ENCODE measurements at regions not wholly inside any gene's neighbourhood (a gene's known extent, or its start where the extent isn't known, plus 50 kb on each side); places are given as distances from the start of the nearest gene placed in this dataset.

DNA sequence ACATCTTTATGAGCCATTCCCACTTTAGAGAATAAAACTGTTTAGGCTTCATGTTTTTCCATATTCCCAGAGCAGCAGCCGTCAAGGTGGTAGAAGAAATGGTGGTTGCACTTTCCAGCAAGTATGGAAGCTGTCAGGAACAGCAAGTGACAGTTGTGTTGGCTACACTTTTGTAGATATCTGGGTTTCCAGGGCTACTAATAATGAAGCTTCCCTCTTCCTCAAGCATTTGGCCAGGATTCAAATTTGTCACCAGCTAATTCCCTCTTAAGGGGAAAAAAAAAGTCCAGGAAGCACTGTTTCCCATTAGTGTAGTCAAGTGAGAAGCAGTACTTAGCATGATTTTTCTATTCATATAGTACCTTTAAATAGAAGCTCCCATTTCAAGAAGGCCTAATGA, 252.8 kb downstream of the IGSF11 start:
- no peak for TF ChIP-seq POLR2A (IDR thresholded peaks at IDR 0.05)
- TF ChIP-seq, protein P1, sequence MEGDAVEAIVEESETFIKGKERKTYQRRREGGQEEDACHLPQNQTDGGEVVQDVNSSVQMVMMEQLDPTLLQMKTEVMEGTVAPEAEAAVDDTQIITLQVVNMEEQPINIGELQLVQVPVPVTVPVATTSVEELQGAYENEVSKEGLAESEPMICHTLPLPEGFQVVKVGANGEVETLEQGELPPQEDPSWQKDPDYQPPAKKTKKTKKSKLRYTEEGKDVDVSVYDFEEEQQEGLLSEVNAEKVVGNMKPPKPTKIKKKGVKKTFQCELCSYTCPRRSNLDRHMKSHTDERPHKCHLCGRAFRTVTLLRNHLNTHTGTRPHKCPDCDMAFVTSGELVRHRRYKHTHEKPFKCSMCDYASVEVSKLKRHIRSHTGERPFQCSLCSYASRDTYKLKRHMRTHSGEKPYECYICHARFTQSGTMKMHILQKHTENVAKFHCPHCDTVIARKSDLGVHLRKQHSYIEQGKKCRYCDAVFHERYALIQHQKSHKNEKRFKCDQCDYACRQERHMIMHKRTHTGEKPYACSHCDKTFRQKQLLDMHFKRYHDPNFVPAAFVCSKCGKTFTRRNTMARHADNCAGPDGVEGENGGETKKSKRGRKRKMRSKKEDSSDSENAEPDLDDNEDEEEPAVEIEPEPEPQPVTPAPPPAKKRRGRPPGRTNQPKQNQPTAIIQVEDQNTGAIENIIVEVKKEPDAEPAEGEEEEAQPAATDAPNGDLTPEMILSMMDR (IDR thresholded peaks at IDR 0.05): no peak
- no peak for TF ChIP-seq POLR2AphosphoS5 (IDR thresholded peaks at IDR 0.05)
- TF ChIP-seq EP300 (IDR thresholded peaks at IDR 0.05): no peak
- WGBS, 2 donors (ENCODE audit: low coverage in 1 of 2): 33% methylated on average over 1 of the region's 1 CpG
- no peak for ATAC-seq

GRCh38 chr3:118782755-118783202, 251.9 kb downstream of the IGSF11 start:
- WGBS, 2 donors (ENCODE audit: low coverage in 1 of 2): 33 to 50% methylated on average over 1 of the region's 2 CpGs
- ATAC-seq: no peak
- no peaks in the 10 kb centered on the region for H3K27me3 ChIP-seq
- no peak overlapping the region for H3K27ac ChIP-seq
- no peaks in the 10 kb centered on the region for H3K36me3 ChIP-seq
- no peaks in the 10 kb centered on the region for H3K4me1 ChIP-seq
- TF ChIP-seq, protein P1 (IDR thresholded peaks at IDR 0.05): no peak
- no peak for TF ChIP-seq EP300 (IDR thresholded peaks at IDR 0.05)
- TF ChIP-seq POLR2AphosphoS5 (IDR thresholded peaks at IDR 0.05): no peak
- no peak for TF ChIP-seq POLR2A (IDR thresholded peaks at IDR 0.05)
- no peaks in the 10 kb centered on the region for H3K9me3 ChIP-seq
- H3K4me3 ChIP-seq: no peak overlapping the region

More for the DNA sequence above, 252.8 kb downstream of the IGSF11 start:
- Histone ChIP-seq H3K36me3 (no peaks in the 10 kb centered on the region), H3K4me3 (no peak overlapping the region), H3K27me3 (no peaks in the 10 kb centered on the region), H3K27ac (no peak overlapping the region), H3K9me3 (no peaks in the 10 kb centered on the region), H3K4me1 (no peaks in the 10 kb centered on the region)

- Histone ChIP-seq H3K4me1 (no peaks in the 10 kb centered on the region), H3K4me3 (no peak overlapping the region), H3K27me3 (no peaks in the 10 kb centered on the region), H3K36me3 (no peaks in the 10 kb centered on the region), H3K27ac (no peak overlapping the region), H3K9me3 (no peaks in the 10 kb centered on the region)
- no peak for ATAC-seq
- TF ChIP-seq POLR2A (IDR thresholded peaks at IDR 0.05) (no peak), EP300 (IDR thresholded peaks at IDR 0.05) (no peak), POLR2AphosphoS5 (IDR thresholded peaks at IDR 0.05) (no peak)
- TF ChIP-seq, protein P1 (IDR thresholded peaks at IDR 0.05): no peak
These were observed 249.2 kb downstream of the IGSF11 start for GRCh38 chr3:118785415-118785814.

DNA sequence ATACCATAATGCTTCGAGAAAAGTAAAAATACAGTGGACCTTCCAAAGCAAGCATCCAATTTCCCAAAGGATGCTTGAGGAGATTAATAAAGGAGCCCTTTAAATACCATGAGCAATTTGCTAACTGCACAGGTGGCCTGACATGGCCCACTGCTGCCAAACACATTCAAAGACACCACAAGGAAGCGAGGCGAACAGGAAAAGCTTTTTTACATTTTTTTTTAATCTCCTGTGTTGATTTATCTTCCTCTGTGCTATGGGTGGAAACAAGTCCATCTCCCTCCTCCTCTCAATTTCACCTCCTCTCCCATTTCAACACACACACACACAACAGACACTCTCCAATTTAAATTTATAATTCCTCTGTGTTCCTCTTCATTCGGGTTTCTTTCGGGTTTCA, 243.4 kb downstream of the IGSF11 start:
- 46 to 79% methylated on average over 3 to 5 of the region's 5 CpGs for WGBS, 2 donors (ENCODE audit: low coverage in 1 of 2)
- no peak overlapping the region for H3K27ac ChIP-seq

GRCh38 chr3:118792191-118792590, 242.5 kb downstream of the IGSF11 start:
- no peak for TF ChIP-seq POLR2A (IDR thresholded peaks at IDR 0.05)
- no peak for TF ChIP-seq POLR2AphosphoS5 (IDR thresholded peaks at IDR 0.05)
- no peak for TF ChIP-seq EP300 (IDR thresholded peaks at IDR 0.05)
- TF ChIP-seq, protein P1 (IDR thresholded peaks at IDR 0.05): no peak
- no peaks in the 10 kb centered on the region for H3K9me3 ChIP-seq
- no peak overlapping the region for H3K4me3 ChIP-seq
- no peaks in the 10 kb centered on the region for H3K27me3 ChIP-seq
- no peak overlapping the region for H3K27ac ChIP-seq
- WGBS, 2 donors (ENCODE audit: low coverage in 1 of 2): 45 to 58% methylated on average over 4 of the region's 4 CpGs
- no peaks in the 10 kb centered on the region for H3K36me3 ChIP-seq
- ATAC-seq: no peak
- no peaks in the 10 kb centered on the region for H3K4me1 ChIP-seq

More for the DNA sequence above, 243.4 kb downstream of the IGSF11 start:
- Histone ChIP-seq H3K4me1 (no peaks in the 10 kb centered on the region), H3K27me3 (no peaks in the 10 kb centered on the region), H3K36me3 (no peaks in the 10 kb centered on the region), H3K4me3 (no peak overlapping the region), H3K9me3 (no peaks in the 10 kb centered on the region)
- no peak for ATAC-seq
- TF ChIP-seq, protein P1 (IDR thresholded peaks at IDR 0.05): no peak
- TF ChIP-seq POLR2A (IDR thresholded peaks at IDR 0.05) (no peak), POLR2AphosphoS5 (IDR thresholded peaks at IDR 0.05) (no peak), EP300 (IDR thresholded peaks at IDR 0.05) (no peak)
